Stomach (tissue), 8 donors: ENCODE measurements at regions not wholly inside any gene's neighbourhood (a gene's known extent, or its start where the extent isn't known, plus 50 kb on each side); places are given as distances from the start of the nearest gene placed in this dataset.

ENCODE experiments used
- DNase-seq, 2 donors: peaks; one replicate each; pipeline versions ENCODE4 v3.0.0 to v3.0.0-alpha.2; 2013 to 2019
- H3K27ac ChIP-seq, 5 donors: fragments of 200-600 bp in 4 of 5; sonication (generic) in 4 of 5; one replicate each; pipeline ENCODE4 v1.5.1; 2013 to 2019; ENCODE audit warnings: mild to moderate bottlenecking in 1 of 5, moderate library complexity in 1 of 5
- H3K27me3 ChIP-seq, 3 donors: fragments of 200-600 bp; sonication (generic); one replicate each; pipeline ENCODE4 v1.5.1; 2017 to 2019; ENCODE audit warnings: mixed run types in 1 of 3
- H3K36me3 ChIP-seq, 4 donors: fragments of 200-600 bp; sonication (generic); 1 replicate in 3 of 4; 2 replicates in 1 of 4; pipeline ENCODE4 v1.5.1; 2016 to 2019
- H3K4me1 ChIP-seq, 4 donors: fragments of 200-600 bp; sonication (generic); one replicate each; pipeline ENCODE4 v1.5.1; 2016 to 2019
- H3K4me3 ChIP-seq, 4 donors: fragments of 200-600 bp; sonication (generic) in 3 of 4; one replicate each; pipeline ENCODE4 v1.5.1; 2016 to 2019; ENCODE audit warnings: mild to moderate bottlenecking in 1 of 4
- H3K9me3 ChIP-seq, 4 donors: fragments of 200-600 bp; sonication (generic); one replicate each; pipeline ENCODE4 v1.5.1; 2016 to 2019
- CTCF ChIP-seq, 7 experiments: fragments of 450-650 bp in 4 of 7; fragments of 200-600 bp in 3 of 7; sonication (generic) in 3 of 7; IDR thresholded peaks; one replicate each; pipeline ENCODE4 v1.5.1; 2016 to 2019; ENCODE audit warnings: antibody characterized with exemption in 7 of 7, control low read depth in 2 of 7, mild to moderate bottlenecking in 1 of 7
- EP300 ChIP-seq: sonication (generic); formaldehyde crosslinking; IDR thresholded peaks from one replicate; pipeline ENCODE4 v1.6.1; 2017; ENCODE audit warnings: antibody characterized with exemption
- POLR2A ChIP-seq, 4 donors: fragments of 450-650 bp; IDR thresholded peaks; one replicate each; pipeline ENCODE4 v1.6.1; 2016; ENCODE audit warnings: antibody characterized with exemption in 4 of 4, control low read depth in 2 of 4, mild to moderate bottlenecking in 1 of 4, moderate library complexity in 1 of 4
- POLR2AphosphoS5 ChIP-seq, 3 donors: sonication (generic); formaldehyde crosslinking; IDR thresholded peaks; one replicate each; pipeline ENCODE4 v1.6.1; 2016; ENCODE audit warnings: antibody characterized with exemption in 3 of 3
- WGBS, 5 donors: extraction: QIAGEN DNeasy Blood & Tissue Kit in 3 of 5; methylation state at CpG; one replicate each; pipeline versions ENCODE4 v1.1.5 to v1.1.7; 2013 to 2018; 5-methylcytosine and 5-hydroxymethylcytosine counted together
- intact Hi-C: fragments of 100-400 bp; cut with DNase I; formaldehyde crosslinking; loops from one replicate; pipeline ENCODE4 v1.15.1; 2023; ENCODE audit warnings: low total_unique reads
- donor health status: healthy with polysubstance abuse.
- donor health status: Bipolar disorder and iron deficiency.
- donor health status: healthy.

- H3K4me1 ChIP-seq, result peaks cover 0 to 4% (median 0%) of the 10 kb centered on the region in 4 donors
- intact Hi-C loops, result no loop called here
- no peak for DNase-seq
- no peak overlapping the region for H3K27ac ChIP-seq
- H3K4me3 ChIP-seq, result no peak overlapping the region
- H3K9me3 ChIP-seq, result no peaks in the 10 kb centered on the region
- 38 to 61% (median 59%) methylated on average over 4 of the region's 4 CpGs for WGBS, 5 donors
- H3K27me3 ChIP-seq, result no peaks in the 10 kb centered on the region
- no peak for TF ChIP-seq POLR2AphosphoS5 (IDR thresholded peaks at IDR 0.05)
- TF ChIP-seq POLR2A (IDR thresholded peaks at IDR 0.05), result no peak
- no peak for TF ChIP-seq CTCF (IDR thresholded peaks at IDR 0.05)
- no peak for TF ChIP-seq EP300
- H3K36me3 ChIP-seq, result no peaks in the 10 kb centered on the region
Observed at GRCh38 chr21:35614396-35614921, 445.9 kb downstream of the SETD4 start.

- TF ChIP-seq CTCF (IDR thresholded peaks at IDR 0.05) (no peak), EP300 (no peak), POLR2AphosphoS5 (IDR thresholded peaks at IDR 0.05) (no peak), POLR2A (IDR thresholded peaks at IDR 0.05) (no peak)
- Histone ChIP-seq H3K36me3 (no peaks in the 10 kb centered on the region), H3K9me3 (no peaks in the 10 kb centered on the region), H3K27ac (no peak overlapping the region), H3K4me3 (no peak overlapping the region), H3K4me1 (peaks cover 0 to 4% (median 0%) of the 10 kb centered on the region in 4 donors), H3K27me3 (no peaks in the 10 kb centered on the region)
- DNase-seq, result no peak
- intact Hi-C loops, result no loop called here
- 78 to 90% (median 87%) methylated on average over 2 of the region's 2 CpGs for WGBS, 5 donors
Observed at GRCh38 chr21:35611708-35612132, 448.6 kb downstream of the SETD4 start.

- no peak overlapping the region for H3K4me3 ChIP-seq
- H3K36me3 ChIP-seq, result no peaks in the 10 kb centered on the region
- H3K4me1 ChIP-seq, result no peaks in the 10 kb centered on the region
- intact Hi-C loops, result no loop called here
- no peak overlapping the region for H3K27ac ChIP-seq
- DNase-seq, result no peak
- no peaks in the 10 kb centered on the region for H3K9me3 ChIP-seq
- H3K27me3 ChIP-seq, result peaks cover 0 to 6% (median 0%) of the 10 kb centered on the region in 3 donors
- 67 to 87% (median 80%) methylated on average over 4 of the region's 4 CpGs for WGBS, 5 donors
- TF ChIP-seq EP300 (no peak), POLR2A (IDR thresholded peaks at IDR 0.05) (no peak), POLR2AphosphoS5 (IDR thresholded peaks at IDR 0.05) (no peak), CTCF (IDR thresholded peaks at IDR 0.05) (no peak)
Observed at GRCh38 chr21:35609263-35609662, 451.1 kb downstream of the SETD4 start.

GRCh38 chr21:35607406-35607805 is 452.9 kb downstream of the SETD4 start:
- H3K27me3 ChIP-seq, result peaks cover 0 to 20% (median 0%) of the 10 kb centered on the region in 3 donors
- TF ChIP-seq POLR2AphosphoS5 (IDR thresholded peaks at IDR 0.05) (no peak), EP300 (no peak), CTCF (IDR thresholded peaks at IDR 0.05) (no peak), POLR2A (IDR thresholded peaks at IDR 0.05) (no peak)
- H3K9me3 ChIP-seq, result no peaks in the 10 kb centered on the region
- H3K27ac ChIP-seq, result no peak overlapping the region
- WGBS, 5 donors, result 73 to 92% (median 78%) methylated on average over 5 of the region's 5 CpGs
- no peak for DNase-seq
- no peaks in the 10 kb centered on the region for H3K4me1 ChIP-seq
- no peaks in the 10 kb centered on the region for H3K36me3 ChIP-seq
- H3K4me3 ChIP-seq, result no peak overlapping the region
- intact Hi-C loops, result no loop called here
